ENCODE measurements at regions not wholly inside any gene's neighbourhood (a gene's known extent, or its start where the extent isn't known, plus 50 kb on each side); places are given as distances from the start of the nearest gene placed in this dataset.

DNA sequence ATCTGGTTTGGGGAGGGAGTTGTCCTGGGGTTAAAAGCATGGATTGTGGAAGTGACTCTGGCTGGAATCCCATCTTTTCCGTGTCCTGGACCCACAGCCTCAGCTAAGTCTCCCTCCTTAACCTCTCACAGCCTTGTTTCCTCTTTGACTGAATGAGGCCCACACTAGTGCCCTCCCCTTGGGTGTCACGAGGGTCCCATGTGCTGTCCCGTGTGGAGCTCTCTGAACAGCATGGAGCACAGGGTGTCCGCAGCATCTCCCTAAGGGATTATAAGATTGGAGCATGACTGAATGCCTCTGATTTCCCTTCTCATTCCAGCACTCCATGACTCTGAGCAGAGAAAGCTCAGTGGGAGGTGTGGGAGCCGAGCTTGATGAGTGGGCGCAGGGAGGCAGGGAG, 182.5 kb downstream of the TEX29 start:
- TF ChIP-seq, protein P1, sequence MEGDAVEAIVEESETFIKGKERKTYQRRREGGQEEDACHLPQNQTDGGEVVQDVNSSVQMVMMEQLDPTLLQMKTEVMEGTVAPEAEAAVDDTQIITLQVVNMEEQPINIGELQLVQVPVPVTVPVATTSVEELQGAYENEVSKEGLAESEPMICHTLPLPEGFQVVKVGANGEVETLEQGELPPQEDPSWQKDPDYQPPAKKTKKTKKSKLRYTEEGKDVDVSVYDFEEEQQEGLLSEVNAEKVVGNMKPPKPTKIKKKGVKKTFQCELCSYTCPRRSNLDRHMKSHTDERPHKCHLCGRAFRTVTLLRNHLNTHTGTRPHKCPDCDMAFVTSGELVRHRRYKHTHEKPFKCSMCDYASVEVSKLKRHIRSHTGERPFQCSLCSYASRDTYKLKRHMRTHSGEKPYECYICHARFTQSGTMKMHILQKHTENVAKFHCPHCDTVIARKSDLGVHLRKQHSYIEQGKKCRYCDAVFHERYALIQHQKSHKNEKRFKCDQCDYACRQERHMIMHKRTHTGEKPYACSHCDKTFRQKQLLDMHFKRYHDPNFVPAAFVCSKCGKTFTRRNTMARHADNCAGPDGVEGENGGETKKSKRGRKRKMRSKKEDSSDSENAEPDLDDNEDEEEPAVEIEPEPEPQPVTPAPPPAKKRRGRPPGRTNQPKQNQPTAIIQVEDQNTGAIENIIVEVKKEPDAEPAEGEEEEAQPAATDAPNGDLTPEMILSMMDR (IDR thresholded peaks at IDR 0.05; ENCODE audit: low read length), result no peak
- TF ChIP-seq EZH2 (optimal IDR thresholded peaks at IDR 0.05; ENCODE audit: low read depth, low read length), result no peak
